OCI-LY7 (cell line): ENCODE measurements at regions not wholly inside any gene's neighbourhood (a gene's known extent, or its start where the extent isn't known, plus 50 kb on each side); places are given as distances from the start of the nearest gene placed in this dataset.

Experiments
- BruUV-seq: library from RNA; stranded (reverse); fragments of 400-500 nt; replicated peaks from 2 replicates; lab custom pipeline; 2021; lab: Mats Ljungman, UMichigan
- CTCF ChIA-PET: fragments of 300-600 bp; sonication (Branson Sonifier 250); formaldehyde crosslinking; loops from one replicate; lab custom pipeline; 2022; ENCODE audit warnings: antibody characterized with exemption; ENCODE audit not compliant: unreplicated experiment; lab: Charles Lee
- POLR2A ChIA-PET: fragments of 300-600 bp; sonication (Branson Sonifier 250); formaldehyde crosslinking; loops from one replicate; lab custom pipeline; 2022; ENCODE audit warnings: antibody characterized with exemption; lab: Charles Lee
- DNase-seq: peaks from one replicate; pipeline ENCODE4 v3.0.0-alpha.2; 2015; ENCODE audit warnings: low spot score
- H2AFZ ChIP-seq: fragments of 200-600 bp; sonication (generic), shearing (Covaris generic); 2 replicates; pipeline ENCODE4 v1.6.1; 2014; ENCODE audit warnings: mild to moderate bottlenecking, antibody characterized with exemption, low read length, moderate library complexity
- H3K27ac ChIP-seq: fragments of 200-600 bp; sonication (generic); 2 replicates; pipeline ENCODE4 v1.5.1; 2014; ENCODE audit warnings: mixed run types, low read depth, mild to moderate bottlenecking, moderate library complexity, low read length, inconsistent platforms; ENCODE audit not compliant: poor library complexity, severe bottlenecking
- H3K36me3 ChIP-seq: fragments of 200-600 bp; sonication (generic); 2 replicates; pipeline ENCODE4 v1.6.1; 2014; ENCODE audit warnings: mild to moderate bottlenecking, antibody characterized with exemption, low read length, moderate library complexity, mixed read lengths; ENCODE audit not compliant: insufficient read depth
- H3K4me1 ChIP-seq: fragments of 200-600 bp; sonication (generic); 2 replicates; pipeline ENCODE4 v1.5.1; 2014; ENCODE audit warnings: mild to moderate bottlenecking, low read length; ENCODE audit not compliant: insufficient read depth, poor library complexity, severe bottlenecking
- H3K4me2 ChIP-seq: fragments of 200-600 bp; sonication (generic); 2 replicates; pipeline ENCODE4 v1.6.1; 2014; ENCODE audit warnings: mild to moderate bottlenecking, low read length
- H3K4me3 ChIP-seq: fragments of 200-600 bp; sonication (generic); 2 replicates; pipeline ENCODE4 v1.5.1; 2014; ENCODE audit warnings: mild to moderate bottlenecking, low read depth, low read length; ENCODE audit not compliant: poor library complexity, severe bottlenecking
- H3K79me2 ChIP-seq: fragments of 200-600 bp; sonication (generic); 2 replicates; pipeline ENCODE4 v1.6.1; 2016; ENCODE audit warnings: low read depth, mild to moderate bottlenecking, low read length, moderate library complexity, mixed read lengths; ENCODE audit not compliant: insufficient read depth
- H3K9me2 ChIP-seq: fragments of 200-600 bp; sonication (generic); 2 replicates; pipeline ENCODE4 v1.6.1; 2016; ENCODE audit warnings: mild to moderate bottlenecking, low read length, mixed read lengths; ENCODE audit not compliant: insufficient read depth
- H3K9me3 ChIP-seq: fragments of 200-600 bp; sonication (generic); 2 replicates; pipeline ENCODE4 v1.6.1; 2014; ENCODE audit warnings: mild to moderate bottlenecking, mixed run types, low read length, mixed read lengths
- H4K20me1 ChIP-seq: fragments of 200-600 bp; sonication (generic); 2 replicates; pipeline ENCODE4 v1.6.1; 2014; ENCODE audit warnings: mild to moderate bottlenecking, antibody characterized with exemption, low read length, moderate library complexity, mixed read lengths; ENCODE audit not compliant: insufficient read depth
- CTCF ChIP-seq: fragments of 200-600 bp; sonication (generic); conservative IDR thresholded peaks from 2 replicates; pipeline ENCODE4 v1.5.1; 2014; ENCODE audit warnings: mild to moderate bottlenecking, antibody characterized with exemption, low read length, moderate library complexity, mixed read lengths
- EZH2phosphoT487 ChIP-seq: fragments of 200-600 bp; sonication (generic); IDR thresholded peaks from 2 replicates; pipeline ENCODE4 v1.6.1; 2018; ENCODE audit warnings: low read depth, borderline replicate concordance, mild to moderate bottlenecking, mixed run types, antibody characterized with exemption, low read length, moderate library complexity, mixed read lengths
- intact Hi-C: fragments of 100-400 bp; cut with micrococcal nuclease; formaldehyde crosslinking; loops from one replicate; pipeline ENCODE4 v1.10.0; 2022; ENCODE audit not compliant: unreplicated experiment

- Histone ChIP-seq H3K36me3 (no peaks in the 10 kb centered on the region), H3K4me3 (no peak overlapping the region), H4K20me1 (no peaks in the 10 kb centered on the region), H3K79me2 (no peaks in the 10 kb centered on the region), H3K9me3 (no peaks in the 10 kb centered on the region), H3K4me2 (no peak overlapping the region), H3K9me2 (no peaks in the 10 kb centered on the region), H2AFZ (no peak overlapping the region), H3K27ac (no peak overlapping the region), H3K4me1 (no peaks in the 10 kb centered on the region)
- no peak for DNase-seq
- intact Hi-C loops, result no loop called here
- POLR2A ChIA-PET, result no interaction called here
- CTCF ChIA-PET, result no interaction called here
- no TSS peak for BruUV-seq
- TF ChIP-seq CTCF (no peak), EZH2phosphoT487 (no peak)
These were observed 669.5 kb upstream of the GRM3 start for GRCh38 chr7:85974176-85974575.

- H2AFZ ChIP-seq, result no peak overlapping the region
- intact Hi-C loops, result no loop called here
- no peaks in the 10 kb centered on the region for H3K4me1 ChIP-seq
- H3K27ac ChIP-seq, result no peak overlapping the region
- H3K4me2 ChIP-seq, result no peak overlapping the region
- no peaks in the 10 kb centered on the region for H3K79me2 ChIP-seq
- no peak for DNase-seq
- no peaks in the 10 kb centered on the region for H3K9me2 ChIP-seq
- TF ChIP-seq CTCF (no peak), EZH2phosphoT487 (no peak)
- H3K9me3 ChIP-seq, result no peaks in the 10 kb centered on the region
- H3K4me3 ChIP-seq, result no peak overlapping the region
- no TSS peak for BruUV-seq
- H3K36me3 ChIP-seq, result no peaks in the 10 kb centered on the region
- POLR2A ChIA-PET, result interaction anchor here (0.7 kb wide), 1 partner anchor 244 kb away, joined by 3 read pairs; no protein-coding TSS in a partner anchor
- CTCF ChIA-PET, result no interaction called here
- no peaks in the 10 kb centered on the region for H4K20me1 ChIP-seq
These were observed 671.1 kb upstream of the GRM3 start for GRCh38 chr7:85972504-85973141.

- H3K79me2 ChIP-seq, result no peaks in the 10 kb centered on the region
- H3K4me2 ChIP-seq, result no peak overlapping the region
- H4K20me1 ChIP-seq, result no peaks in the 10 kb centered on the region
- H3K4me3 ChIP-seq, result no peak overlapping the region
- DNase-seq, result no peak
- H3K36me3 ChIP-seq, result no peaks in the 10 kb centered on the region
- H3K4me1 ChIP-seq, result no peaks in the 10 kb centered on the region
- POLR2A ChIA-PET, result interaction anchor here (0.7 kb wide), 1 partner anchor 101 kb away, joined by 4 read pairs; no protein-coding TSS in a partner anchor
- no peak overlapping the region for H3K27ac ChIP-seq
- TF ChIP-seq CTCF (no peak), EZH2phosphoT487 (no peak)
- H3K9me2 ChIP-seq, result no peaks in the 10 kb centered on the region
- H3K9me3 ChIP-seq, result no peaks in the 10 kb centered on the region
- no peak overlapping the region; the same call in 1 of the 2 replicates for H2AFZ ChIP-seq
- no TSS peak for BruUV-seq
- intact Hi-C loops, result loop anchor here (5.0 kb wide), 1 partner anchor 72 kb away; no protein-coding TSS in a partner anchor
- CTCF ChIA-PET, result no interaction called here
These were observed 688.7 kb upstream of the GRM3 start for GRCh38 chr7:85954961-85955360.
